H1 (cell line): ENCODE measurements at regions not wholly inside any gene's neighbourhood (a gene's known extent, or its start where the extent isn't known, plus 50 kb on each side); places are given as distances from the start of the nearest gene placed in this dataset.

Experiments used
- ATF2 ChIP-seq: IDR thresholded peaks from 2 replicates; pipeline ENCODE4 v1.6.1; 2012; ENCODE audit warnings: low read length, inconsistent platforms

- no peak for TF ChIP-seq ATF2
- TF ChIP-seq, all 59 proteins: peak for 0
Measured at GRCh38 chr1:189927641-189928040, 550.0 kb downstream of the BRINP3 start (continued).
